Thyroid gland (tissue), 4 donors: ENCODE measurements at regions not wholly inside any gene's neighbourhood (a gene's known extent, or its start where the extent isn't known, plus 50 kb on each side); places are given as distances from the start of the nearest gene placed in this dataset.

Source experiments
- CTCF ChIP-seq, 6 experiments: fragments of 200-600 bp in 3 of 6; fragments of 450-650 bp in 3 of 6; sonication (generic) in 3 of 6; IDR thresholded peaks; one replicate each; pipeline ENCODE4 v1.5.1; 2016 to 2019; ENCODE audit warnings: antibody characterized with exemption in 6 of 6, mild to moderate bottlenecking in 2 of 6, inconsistent platforms in 1 of 6, moderate library complexity in 1 of 6
- POLR2A ChIP-seq, 2 donors: fragments of 450-650 bp; IDR thresholded peaks; one replicate each; pipeline ENCODE4 v1.6.1; 2017; ENCODE audit warnings: antibody characterized with exemption in 2 of 2, mild to moderate bottlenecking in 2 of 2, moderate library complexity in 1 of 2

- TF ChIP-seq CTCF (IDR thresholded peaks at IDR 0.05) (no peak), POLR2A (IDR thresholded peaks at IDR 0.05) (no peak)
Measured at GRCh38 chr2:189366349-189366748, 74.9 kb upstream of the WDR75 start.
